MM.1S (cell line): ENCODE measurements at regions not wholly inside any gene's neighbourhood (a gene's known extent, or its start where the extent isn't known, plus 50 kb on each side); places are given as distances from the start of the nearest gene placed in this dataset.

Source experiments
- EZH2 ChIP-seq: fragments of 300-600 bp; sonication (generic); optimal IDR thresholded peaks from 2 replicates; pipeline ENCODE3; 2017; ENCODE audit warnings: low read depth, mild to moderate bottlenecking, antibody characterized with exemption, low read length, mixed read lengths
- EZH2phosphoT487 ChIP-seq: fragments of 300-600 bp; sonication (generic); IDR thresholded peaks from 2 replicates; pipeline ENCODE4 v1.6.1; 2018; ENCODE audit warnings: antibody characterized with exemption, low read length
- TF ChIP-seq, protein P1 (sequence below): fragments of 300-600 bp; sonication (generic); IDR thresholded peaks from 2 replicates; pipeline ENCODE4 v1.5.1; 2016; ENCODE audit warnings: antibody characterized with exemption, low read length, mixed read lengths

GRCh38 chr10:78807504-78808203 lies 261.1 kb upstream of the ZMIZ1 start:
- TF ChIP-seq, protein P1, sequence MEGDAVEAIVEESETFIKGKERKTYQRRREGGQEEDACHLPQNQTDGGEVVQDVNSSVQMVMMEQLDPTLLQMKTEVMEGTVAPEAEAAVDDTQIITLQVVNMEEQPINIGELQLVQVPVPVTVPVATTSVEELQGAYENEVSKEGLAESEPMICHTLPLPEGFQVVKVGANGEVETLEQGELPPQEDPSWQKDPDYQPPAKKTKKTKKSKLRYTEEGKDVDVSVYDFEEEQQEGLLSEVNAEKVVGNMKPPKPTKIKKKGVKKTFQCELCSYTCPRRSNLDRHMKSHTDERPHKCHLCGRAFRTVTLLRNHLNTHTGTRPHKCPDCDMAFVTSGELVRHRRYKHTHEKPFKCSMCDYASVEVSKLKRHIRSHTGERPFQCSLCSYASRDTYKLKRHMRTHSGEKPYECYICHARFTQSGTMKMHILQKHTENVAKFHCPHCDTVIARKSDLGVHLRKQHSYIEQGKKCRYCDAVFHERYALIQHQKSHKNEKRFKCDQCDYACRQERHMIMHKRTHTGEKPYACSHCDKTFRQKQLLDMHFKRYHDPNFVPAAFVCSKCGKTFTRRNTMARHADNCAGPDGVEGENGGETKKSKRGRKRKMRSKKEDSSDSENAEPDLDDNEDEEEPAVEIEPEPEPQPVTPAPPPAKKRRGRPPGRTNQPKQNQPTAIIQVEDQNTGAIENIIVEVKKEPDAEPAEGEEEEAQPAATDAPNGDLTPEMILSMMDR, result no peak
- TF ChIP-seq EZH2phosphoT487 (no peak), EZH2 (no peak)
